Right kidney (tissue), 1 donor: ENCODE measurements at regions not wholly inside any gene's neighbourhood (a gene's known extent, or its start where the extent isn't known, plus 50 kb on each side); places are given as distances from the start of the nearest gene placed in this dataset.
"Not testable (repeated sequence)": the region's sequence is repeated elsewhere in the genome, so short reads cannot be mapped to it uniquely, and the experiment has no call there.

Source experiments
- DNase-seq: peaks from one replicate; pipeline ENCODE4 v3.0.0-alpha.2; 2016

DNA sequence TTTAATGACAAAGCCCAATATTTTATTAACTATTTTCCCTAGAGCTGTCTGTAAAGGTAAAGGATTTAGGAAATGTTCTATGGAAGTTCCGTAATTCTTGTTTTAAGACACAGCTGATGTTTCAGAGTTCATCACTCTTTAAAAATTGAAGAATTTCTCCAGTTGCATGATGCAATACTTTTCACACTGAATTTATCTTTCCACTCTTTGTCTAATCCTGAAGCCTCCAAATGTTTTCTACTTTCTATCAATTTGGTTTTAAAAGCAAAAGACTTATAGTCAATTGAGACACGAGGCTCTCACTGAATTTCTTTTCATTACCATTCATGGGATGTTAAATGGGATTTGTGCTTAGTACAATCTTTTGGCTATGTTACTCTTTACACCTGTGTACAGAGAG lies 223.2 kb downstream of the TDRD15 start:
- no peak for DNase-seq

DNA sequence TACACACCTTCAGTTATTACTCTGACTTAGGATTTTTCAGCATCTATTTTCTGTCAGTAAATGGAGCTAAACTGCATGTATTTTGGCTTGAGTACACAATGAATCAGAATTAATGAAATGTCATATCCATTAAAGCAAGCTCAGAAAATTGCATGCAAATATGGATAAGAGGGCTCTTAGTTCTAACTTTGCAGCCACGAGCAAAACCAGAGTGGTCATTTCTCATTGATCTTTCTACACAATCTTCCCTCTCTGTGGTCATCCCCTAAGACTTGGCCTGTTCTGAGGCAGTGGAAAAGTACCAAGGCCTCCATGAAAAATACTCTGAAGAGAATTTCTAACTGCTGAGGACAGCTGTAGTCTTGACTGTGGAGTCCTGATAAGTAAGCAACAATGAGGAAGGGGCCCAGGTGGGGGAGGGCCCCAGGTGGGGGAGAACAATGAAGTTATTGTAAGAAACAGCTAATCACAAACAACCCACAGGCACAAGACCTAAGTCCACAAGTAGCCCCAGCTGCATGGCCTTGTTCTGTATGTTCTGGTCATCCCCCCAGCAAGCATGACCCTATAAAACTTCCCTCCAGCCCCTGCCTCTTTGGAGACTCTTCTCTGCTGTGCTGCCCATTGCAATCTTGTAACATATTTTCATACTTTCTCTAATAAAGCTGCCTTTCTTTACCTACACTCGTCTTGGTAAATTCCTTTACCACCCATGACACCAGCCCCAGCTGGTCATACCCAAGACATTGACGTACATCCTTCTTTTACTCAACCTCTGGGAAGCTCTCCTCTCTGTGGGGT lies 230.3 kb downstream of the TDRD15 start:
- no peak for DNase-seq

DNA sequence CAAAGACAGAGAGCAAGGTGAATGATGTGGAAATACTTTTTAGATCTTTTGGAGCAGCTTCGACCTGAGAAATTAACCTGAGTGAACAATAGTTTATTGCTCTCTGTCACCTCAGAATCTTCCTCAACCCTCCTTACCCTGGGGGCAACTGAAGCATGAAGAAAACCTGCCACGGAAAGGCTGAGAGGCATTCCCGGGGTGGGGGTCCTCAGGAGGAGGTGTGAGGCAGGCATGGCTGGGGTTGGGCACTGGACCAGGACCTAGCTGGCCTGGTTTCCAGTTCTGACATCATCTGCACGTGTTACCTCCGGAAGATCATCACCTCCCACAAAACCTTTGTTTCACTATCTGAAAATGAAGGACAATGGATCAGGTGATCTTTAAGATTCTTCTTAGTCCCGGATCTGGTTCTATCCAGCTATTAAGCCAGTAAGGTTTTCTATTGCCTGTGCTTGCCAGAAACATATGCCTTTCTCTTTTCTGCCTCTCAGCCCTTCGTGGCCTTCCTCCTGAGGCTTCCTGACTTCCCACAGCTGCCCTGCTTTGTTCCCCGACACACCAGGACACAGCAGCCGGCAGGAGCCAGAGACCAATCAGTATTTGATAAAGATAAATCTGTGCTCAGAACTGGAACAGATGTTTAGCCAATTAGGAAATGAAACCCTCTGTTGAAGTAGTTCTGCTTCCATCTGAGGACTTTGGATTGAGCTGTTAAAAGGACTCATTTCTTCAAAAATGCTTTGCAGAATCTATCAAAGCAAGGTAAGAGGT lies 232.5 kb downstream of the TDRD15 start:
- peak; percentile 5 for DNase-seq

DNA sequence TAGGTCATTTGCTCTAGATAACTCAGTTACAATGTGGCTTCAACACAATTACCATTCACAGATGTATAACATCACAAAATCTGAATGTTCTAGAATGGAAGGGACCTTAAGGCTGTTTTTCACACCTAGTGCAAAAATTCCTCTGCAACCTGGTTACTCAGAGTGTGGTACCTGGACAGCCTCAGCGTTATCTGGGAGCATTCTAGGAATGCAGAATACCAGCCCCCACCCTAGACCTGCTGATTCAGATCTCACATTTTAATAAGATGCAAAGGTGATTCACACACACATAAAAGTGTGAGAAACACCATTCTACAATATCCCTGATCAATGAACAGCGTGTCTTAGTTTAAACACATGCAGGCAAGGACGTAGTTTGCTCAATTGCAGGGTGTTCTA lies 233.1 kb downstream of the TDRD15 start:
- DNase-seq = no peak

DNA sequence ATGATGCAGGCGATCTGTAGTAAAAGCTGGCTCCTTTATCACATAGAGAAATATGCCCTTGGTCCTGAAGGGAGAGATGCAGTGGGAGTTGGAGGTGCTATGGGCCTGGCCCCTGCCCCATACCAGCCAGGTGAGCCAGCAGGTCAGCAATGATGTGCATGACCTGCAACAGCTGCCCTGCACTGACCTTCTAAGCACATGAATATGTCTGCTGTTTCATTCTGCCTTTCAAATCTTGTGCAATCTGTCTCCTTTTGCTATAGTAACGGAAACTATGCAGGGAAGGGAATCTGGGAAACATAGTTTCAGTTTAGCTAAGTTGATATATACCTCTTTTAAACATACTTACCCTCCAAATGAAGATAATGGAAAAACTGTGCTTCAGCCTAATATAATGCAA lies 235.2 kb downstream of the TDRD15 start:
- DNase-seq = no peak

DNA sequence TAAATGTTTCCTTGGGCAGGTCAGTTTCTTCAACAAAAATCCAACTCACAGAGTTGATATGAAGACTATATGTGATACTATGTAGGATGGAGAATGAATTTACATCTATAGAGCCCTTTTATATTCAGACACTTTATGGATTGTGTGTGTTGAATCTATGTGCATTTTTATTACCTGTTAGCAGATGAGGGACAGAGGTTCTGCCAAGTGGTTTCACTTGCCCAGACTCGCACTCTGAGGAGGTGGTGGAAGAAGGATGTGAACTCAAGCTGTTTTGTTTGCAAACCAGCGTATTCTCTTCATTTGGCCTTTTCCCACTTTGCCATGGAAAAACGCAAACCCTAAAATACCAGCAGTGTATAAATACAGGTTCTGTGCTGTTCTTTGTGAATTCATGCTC lies 237.6 kb downstream of the TDRD15 start:
- DNase-seq = no peak

DNA sequence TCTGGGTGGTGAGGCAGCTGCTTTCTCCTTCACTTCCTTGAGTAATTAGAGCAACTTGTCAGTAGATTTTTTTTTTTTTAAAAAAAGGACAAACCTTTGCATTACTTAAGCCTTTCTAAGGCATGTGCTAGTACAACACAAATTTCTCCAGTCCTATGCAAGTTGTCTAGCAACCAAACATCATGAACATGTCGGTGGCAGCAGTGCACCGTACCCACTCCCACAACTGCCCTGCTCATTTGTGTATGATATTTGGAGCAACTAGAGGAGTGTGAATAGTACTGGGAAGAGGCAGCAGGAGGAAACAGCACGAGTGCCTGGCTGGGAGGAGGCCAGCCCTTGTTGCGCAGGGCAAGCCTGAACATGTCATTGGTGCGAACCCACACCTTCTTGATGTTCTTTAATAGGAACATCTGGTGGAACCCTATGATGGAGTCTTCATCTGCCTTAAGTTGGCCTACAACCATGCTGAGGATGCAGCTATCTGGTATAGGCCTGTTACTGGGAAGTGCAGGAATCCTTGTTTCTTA lies 238.3 kb downstream of the TDRD15 start:
- no peak for DNase-seq

DNA sequence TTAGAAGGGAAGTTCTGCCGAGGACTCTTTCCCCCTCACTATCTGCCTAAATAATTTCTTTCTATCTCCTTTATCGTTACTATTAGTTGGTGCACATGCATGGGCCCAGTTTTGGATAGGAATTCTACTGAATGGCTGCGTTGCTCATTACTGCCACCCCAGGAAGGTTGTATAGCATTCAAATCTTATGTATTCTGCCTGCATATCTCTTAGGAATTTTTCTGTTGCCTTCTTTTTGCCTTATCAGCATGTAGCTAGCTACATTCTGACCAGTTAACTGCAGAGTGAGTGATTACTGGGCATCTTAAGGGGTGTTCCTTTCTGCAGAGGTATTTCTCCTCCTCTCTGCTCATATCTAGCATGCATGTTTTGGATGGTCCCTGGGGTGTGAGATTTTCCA lies 239.6 kb downstream of the TDRD15 start:
- DNase-seq = no peak

DNA sequence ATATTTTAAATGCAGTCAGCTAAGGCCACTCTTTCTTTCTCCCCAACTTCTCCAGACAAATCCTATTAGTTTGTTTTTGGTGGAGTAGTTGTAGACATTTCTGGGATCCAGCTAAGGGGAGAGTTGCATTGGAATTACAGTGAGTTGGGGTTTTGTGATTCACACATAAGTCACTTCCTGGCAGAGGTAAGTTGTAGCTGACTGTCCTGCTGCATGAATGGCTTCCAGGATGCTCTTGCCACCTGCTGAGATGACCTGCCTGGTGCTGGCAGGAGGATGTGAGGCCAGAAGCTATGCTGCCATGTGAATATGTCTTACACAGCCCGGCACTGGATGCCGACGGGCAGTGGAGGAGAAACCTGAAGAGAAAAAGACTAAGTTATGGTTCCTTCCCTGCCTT lies 243.7 kb downstream of the TDRD15 start:
- no peak for DNase-seq

DNA sequence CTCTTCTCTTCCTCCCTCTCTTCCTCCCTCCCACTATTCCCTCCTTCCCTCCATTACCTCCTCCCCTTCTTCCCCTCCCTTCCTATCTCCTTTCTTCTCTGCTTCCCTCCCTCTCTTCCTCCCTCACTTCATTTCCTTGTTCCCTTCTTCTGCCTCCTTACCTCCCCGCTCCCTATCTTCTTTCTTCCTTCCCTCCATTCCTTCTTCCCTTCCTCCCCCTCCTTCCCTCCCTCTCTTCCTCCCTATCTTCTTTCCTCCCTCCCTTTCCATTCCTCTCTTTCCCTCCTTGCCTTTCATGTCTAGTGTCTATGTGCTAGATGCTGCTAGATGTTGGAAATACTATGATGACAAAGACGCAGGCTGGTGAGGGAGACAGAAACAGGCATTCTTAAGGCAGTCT lies 246.0 kb downstream of the TDRD15 start:
- no peak for DNase-seq

DNA sequence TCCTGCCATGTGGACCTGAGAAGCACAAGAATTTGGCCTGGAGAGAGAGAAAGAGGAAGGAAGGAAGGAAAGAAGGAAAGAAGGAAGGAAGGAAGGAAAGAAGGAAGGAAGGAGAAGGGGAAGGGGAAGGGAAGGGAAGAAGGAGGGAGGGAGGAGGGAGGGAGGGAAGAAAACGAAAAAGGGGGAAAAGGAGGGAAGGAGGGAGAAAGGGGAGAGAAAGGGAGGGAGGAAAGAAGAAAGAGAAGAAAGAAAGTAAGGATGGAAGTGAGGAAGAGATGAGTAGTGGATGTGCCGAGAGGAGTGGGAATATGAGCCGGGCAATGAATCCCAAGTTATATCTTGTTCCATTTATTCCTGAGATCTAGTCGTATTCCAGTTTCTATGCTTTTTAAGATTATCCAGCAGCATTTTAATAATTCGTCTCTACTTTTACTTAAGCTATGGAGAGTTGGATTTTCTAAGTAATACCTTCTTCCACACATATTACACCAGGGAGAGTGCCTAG lies 247.8 kb downstream of the TDRD15 start:
- DNase-seq = no peak

DNA sequence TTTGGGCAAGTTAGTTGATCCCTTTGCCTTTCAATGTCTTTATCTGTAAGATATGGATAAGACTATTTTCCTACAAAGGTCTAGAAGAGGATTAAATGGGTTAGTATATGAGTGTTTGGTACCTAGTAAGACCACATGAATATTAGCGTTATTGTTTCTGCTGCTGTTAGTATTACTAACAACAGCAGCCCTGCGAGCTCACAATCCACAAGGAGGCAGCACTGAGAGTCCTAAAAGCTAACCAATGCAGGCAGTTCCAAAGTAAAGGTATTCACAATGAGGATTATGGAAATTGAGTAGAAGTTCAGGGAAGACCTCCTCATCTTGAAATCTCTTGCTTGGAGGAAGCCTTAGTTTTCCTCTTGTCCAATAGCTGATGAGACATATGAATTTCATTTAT lies 248.9 kb downstream of the TDRD15 start:
- DNase-seq = no peak

DNA sequence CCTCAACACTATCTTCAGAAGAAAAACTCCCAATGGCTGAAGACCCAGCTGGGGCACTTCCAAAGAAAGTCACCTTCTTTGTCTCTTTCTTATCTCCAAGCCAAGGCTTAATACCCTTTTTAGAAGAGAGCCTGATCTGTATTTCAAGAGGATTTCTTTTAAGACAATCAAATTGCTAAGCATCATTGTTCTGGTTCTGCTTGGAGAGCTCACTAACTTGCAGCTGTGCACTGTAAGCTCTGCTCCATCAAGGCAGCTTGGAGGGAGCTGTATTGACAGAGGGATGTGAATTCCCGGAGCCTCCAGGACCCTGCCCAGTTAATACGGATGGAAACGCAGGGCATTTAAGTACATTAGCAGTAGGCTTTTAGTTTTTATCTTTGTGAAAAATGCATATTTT lies 253.1 kb downstream of the TDRD15 start:
- DNase-seq = no peak

DNA sequence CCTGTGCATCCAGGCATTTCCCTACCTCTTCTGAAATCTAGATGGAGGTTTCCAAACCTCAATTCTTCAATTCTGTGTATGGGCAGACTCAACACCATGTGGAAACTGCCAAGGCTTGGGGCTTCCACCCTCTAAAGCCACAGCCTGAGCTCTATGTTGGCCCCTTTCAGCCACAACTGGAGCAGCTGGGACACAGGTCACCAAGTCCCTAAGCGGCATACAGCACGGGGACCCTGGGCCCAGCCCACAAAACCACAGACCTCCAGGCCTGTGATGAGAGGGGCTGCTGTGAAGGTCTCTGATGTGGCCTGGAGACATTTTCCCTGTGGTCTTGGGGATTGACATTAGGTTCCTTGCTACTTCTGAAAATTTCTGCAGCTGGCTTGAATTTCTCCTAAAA lies 255.4 kb downstream of the TDRD15 start:
- no peak for DNase-seq

DNA sequence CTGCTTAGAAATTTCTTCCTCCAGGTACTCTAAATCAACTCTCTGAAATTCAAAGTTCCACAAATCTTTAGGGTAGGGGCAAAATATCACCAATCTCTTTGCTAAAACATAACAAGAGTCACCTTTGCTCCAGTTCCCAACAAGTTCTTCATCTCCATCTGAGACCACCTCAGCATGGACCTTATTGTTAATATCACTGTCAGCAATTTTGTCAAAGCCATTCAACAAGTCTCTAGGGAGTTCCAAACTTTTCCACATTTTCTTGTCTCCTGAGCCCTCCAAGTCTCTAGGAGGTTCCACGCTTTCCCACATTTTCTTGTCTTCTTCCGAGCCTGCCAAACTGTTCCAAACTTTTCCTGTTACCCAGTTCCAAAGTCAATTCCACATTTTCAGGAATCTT lies 255.9 kb downstream of the TDRD15 start:
- DNase-seq = not testable (repeated sequence)

DNA sequence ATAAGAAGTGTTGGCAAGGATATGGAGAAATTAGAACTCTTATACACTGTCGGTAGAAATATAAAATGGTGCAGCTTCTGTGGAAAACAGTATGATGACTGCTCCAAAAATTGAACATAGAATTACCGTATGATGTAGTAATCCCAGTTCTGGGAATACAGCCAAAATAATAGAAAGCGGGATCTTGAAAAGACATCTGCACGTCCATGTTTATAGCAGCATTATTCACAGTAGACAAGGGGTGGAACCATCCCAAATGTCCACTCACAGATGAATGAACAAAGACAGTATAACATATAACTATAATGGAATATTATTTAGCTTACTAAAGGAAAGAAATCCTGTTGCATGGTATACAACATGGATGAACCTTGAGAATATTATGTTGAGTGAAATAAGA lies 257.7 kb downstream of the TDRD15 start:
- DNase-seq = no peak

DNA sequence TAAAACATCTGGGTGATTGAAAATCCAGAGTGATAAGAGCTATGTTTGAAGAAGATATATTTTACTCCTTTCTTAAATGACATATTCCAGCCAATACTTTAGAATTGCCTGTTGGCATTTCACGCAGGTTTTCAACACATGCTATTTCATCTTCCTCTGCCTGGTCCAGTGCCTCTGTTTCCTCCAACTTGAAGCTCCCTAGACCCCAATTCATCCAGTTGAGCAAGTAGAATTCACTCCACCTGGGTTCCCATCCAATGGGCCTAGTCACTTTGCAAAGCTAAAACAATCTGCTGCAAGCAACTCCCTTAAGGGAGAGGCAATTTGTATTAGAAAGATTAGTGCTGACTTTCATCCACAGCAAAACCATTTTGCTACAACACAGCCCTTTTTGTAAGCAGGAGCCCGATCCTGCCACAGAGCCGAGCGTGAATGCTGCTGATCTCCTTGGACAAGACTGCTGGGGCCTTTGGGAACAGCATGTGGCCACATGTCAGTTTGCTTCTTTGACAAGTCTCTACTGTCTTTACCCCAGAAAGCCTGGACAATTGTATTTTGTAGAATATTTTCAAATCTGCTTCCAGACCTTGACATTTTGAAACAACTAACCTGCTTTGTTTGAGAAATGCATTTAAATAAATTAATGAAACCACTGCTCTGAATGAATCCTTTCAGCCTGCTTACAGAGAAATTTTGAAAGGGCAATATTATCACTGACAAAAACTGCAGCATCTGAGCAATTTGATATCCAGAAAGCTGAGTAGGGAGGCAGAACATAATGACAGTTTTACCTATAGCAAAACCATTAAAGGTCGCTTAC lies 259.1 kb downstream of the TDRD15 start:
- no peak for DNase-seq

DNA sequence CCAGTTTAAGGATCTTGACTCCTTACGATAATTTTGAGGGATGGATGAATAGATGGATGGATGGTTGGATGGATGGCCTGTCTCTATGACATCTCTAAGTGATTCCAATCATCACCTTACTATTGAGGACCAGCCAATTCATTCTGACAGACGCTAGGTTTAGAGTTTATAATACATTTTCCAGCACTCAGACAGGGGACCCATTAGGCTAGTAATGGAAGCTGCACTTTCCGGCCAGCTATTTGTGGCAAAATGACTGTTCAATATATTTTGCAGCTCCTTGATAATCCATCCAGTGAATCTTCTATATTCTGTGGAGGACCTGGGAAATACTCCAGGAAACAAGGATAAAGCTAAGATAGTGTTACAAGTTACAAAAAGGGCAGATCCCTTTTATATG lies 262.9 kb downstream of the TDRD15 start:
- DNase-seq = no peak

DNA sequence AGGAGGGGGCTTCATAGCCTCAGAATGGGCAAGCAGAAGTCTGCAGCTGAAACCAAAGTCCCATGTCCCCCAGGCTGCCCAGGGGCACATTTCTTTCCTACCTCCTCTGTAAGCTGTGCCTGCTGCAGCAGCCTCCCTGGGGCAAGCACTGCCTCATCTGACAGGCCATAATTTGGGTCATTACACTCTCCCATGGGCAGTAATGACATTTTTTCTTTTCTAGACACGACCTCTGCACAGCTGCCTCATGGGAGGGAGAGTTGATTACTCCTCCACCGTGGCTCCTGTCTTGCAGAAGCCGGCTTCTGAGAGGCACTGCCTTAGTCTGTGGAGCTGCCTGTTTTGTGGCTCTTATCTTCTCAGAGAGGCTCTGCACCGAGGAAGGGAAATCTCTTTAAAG lies 268.9 kb downstream of the TDRD15 start:
- DNase-seq = peak; percentile 17

DNA sequence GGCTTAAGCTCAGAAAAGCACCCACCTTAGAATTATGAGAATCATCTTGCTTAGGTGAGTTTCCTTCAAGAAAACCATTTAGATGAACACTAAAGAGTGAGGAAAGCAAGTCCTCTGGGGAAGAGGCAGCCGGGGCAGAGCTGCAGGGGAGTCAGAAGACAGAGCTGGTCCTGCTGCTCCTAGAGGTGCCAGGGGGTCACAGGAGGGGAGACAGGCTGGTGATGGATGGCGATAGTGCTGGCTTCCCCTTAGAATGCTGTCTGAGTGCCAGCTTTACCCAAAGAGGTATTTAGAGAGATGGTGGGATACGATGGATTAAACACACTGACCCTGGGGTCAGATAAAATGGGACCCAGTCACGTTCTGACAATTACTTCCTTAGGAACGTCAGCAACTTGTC lies 269.4 kb downstream of the TDRD15 start:
- DNase-seq = peak; percentile 7

DNA sequence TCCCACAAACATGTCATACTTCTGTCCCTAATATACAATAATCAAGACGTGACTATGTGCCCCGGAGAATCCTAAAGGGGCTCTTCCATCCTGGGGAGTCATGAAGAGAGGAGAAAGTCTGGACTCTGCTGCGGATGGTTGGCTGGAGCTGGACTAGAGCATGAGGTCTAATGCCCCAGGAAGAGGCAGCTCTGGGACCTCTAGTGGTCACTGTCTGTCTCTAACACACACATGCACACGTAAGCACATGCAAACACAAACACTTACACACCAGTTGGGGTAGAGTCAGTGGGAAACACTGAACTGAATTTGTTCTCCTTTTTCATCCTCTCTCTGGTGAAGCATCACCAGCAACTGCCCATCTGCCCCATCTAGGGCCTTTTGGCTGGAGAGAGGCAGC lies 271.6 kb downstream of the TDRD15 start:
- DNase-seq = no peak

DNA sequence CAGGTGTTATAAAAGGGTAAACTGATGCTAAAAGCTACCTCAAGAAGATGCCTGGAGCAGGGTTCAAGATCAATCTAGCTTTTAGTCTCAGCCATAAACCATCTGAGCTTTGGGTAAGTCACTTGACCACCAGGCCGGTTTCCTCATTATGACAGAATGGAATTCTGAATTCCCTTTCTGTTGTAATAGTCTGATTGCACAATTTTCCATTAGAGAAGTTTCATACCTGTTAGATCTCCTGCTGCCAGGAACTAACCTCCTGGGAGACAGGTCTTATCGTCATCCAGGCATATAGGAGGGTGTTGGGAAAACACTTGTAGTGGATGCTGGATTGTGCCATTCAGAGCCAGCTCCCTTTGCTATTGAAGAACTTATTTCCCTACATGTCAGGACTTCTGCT lies 272.5 kb downstream of the TDRD15 start:
- DNase-seq = no peak
